Suprapubic skin (tissue), 4 donors: ENCODE measurements at regions not wholly inside any gene's neighbourhood (a gene's known extent, or its start where the extent isn't known, plus 50 kb on each side); places are given as distances from the start of the nearest gene placed in this dataset.

Source experiments
- EP300 ChIP-seq: sonication (generic); formaldehyde crosslinking; IDR thresholded peaks from one replicate; pipeline ENCODE4 v1.6.1; 2017; ENCODE audit warnings: antibody characterized with exemption
- POLR2A ChIP-seq, 2 donors: fragments of 450-650 bp; IDR thresholded peaks; one replicate each; pipeline ENCODE4 v1.6.1; 2017; ENCODE audit warnings: antibody characterized with exemption in 2 of 2, mild to moderate bottlenecking in 2 of 2, moderate library complexity in 2 of 2
- POLR2AphosphoS5 ChIP-seq, 3 donors: sonication (generic); formaldehyde crosslinking; IDR thresholded peaks; one replicate each; pipeline ENCODE4 v1.6.1; 2017; ENCODE audit warnings: antibody characterized with exemption in 3 of 3
- TF ChIP-seq, protein P1 (sequence below), 2 donors: fragments of 200-600 bp in 1 of 2; fragments of 450-650 bp in 1 of 2; sonication (generic) in 1 of 2; IDR thresholded peaks; one replicate each; pipeline ENCODE4 v1.5.1; 2016 to 2019; ENCODE audit warnings: antibody characterized with exemption in 2 of 2, mild to moderate bottlenecking in 1 of 2, moderate library complexity in 1 of 2

DNA sequence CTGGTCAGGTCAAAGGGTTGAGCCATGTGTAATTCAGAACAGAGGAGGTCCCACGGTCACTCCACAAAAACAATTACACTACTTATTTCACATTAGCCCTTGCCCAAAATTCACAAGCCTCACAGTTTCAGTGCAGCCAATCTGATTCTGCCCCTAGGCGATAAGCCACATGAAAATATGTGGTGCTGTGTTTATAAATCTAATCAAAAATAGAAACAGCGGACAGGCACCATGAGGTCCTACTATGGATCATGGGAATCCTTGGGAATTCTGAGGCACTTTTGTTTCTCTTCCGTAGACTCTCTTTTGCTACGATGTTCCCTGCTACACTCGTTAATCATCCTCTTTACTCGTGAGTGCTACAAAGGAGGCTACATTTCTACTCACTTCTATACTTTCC, 476.1 kb downstream of the TFAP2A start:
- TF ChIP-seq, protein P1, sequence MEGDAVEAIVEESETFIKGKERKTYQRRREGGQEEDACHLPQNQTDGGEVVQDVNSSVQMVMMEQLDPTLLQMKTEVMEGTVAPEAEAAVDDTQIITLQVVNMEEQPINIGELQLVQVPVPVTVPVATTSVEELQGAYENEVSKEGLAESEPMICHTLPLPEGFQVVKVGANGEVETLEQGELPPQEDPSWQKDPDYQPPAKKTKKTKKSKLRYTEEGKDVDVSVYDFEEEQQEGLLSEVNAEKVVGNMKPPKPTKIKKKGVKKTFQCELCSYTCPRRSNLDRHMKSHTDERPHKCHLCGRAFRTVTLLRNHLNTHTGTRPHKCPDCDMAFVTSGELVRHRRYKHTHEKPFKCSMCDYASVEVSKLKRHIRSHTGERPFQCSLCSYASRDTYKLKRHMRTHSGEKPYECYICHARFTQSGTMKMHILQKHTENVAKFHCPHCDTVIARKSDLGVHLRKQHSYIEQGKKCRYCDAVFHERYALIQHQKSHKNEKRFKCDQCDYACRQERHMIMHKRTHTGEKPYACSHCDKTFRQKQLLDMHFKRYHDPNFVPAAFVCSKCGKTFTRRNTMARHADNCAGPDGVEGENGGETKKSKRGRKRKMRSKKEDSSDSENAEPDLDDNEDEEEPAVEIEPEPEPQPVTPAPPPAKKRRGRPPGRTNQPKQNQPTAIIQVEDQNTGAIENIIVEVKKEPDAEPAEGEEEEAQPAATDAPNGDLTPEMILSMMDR (IDR thresholded peaks at IDR 0.05) = no peak
- no peak for TF ChIP-seq POLR2A (IDR thresholded peaks at IDR 0.05)
- no peak for TF ChIP-seq POLR2AphosphoS5 (IDR thresholded peaks at IDR 0.05)
- no peak for TF ChIP-seq EP300
